ENCODE measurements at regions not wholly inside any gene's neighbourhood (a gene's known extent, or its start where the extent isn't known, plus 50 kb on each side); places are given as distances from the start of the nearest gene placed in this dataset.

DNA sequence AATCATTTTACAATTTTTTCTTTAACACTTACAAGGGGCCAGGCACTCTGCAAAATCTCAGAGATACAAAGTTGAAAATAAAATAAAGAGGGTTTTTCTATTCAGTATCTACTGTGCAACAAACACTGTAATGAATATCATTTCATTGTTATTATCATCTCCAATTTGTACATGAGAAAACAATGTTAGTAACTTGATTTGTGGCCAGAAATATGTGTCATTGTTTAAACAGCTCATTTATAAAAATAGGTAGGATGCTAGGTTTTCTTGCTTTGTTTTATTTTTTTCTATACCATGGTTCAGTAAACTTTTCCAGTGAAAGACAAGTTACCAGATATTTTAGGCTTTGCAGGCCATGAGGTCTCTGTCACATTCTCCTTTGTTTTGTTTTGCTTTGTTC lies 318.1 kb upstream of the UBE2E2 start:
- FAIRE-seq (no peak), DNase-seq (ENCODE audit: low spot score) (no peak), ATAC-seq (no peak)
- in situ Hi-C loops (cut with HindIII; ENCODE audit: extremely low pct_ligation_motif_present, low pct_unique_long_range_greater_than_20kb): no loop called here
- Histone ChIP-seq H3K79me2 (ENCODE audit: insufficient read depth, low read length) (no peaks in the 10 kb centered on the region), H3K36me3 (replicated peaks in 1 of 2; ENCODE audit: control insufficient read depth in 1 of 2, insufficient read depth in 2 of 2, low read length in 2 of 2) (no peaks in the 10 kb centered on the region), H3K27ac (ENCODE audit: extremely low read length, insufficient read depth, low read length) (no peak overlapping the region), H3K4me3 (replicated peaks in 1 of 3; ENCODE audit: insufficient read depth in 1 of 3, low read depth in 2 of 3, low read length in 3 of 3) (no peak overlapping the region), H3K4me2 (ENCODE audit: low read depth, low read length) (no peak overlapping the region), H2AFZ (ENCODE audit: low read length) (no peak overlapping the region), H4K20me1 (ENCODE audit: insufficient read depth, low read length) (no peaks in the 10 kb centered on the region), H3K4me1 (ENCODE audit: insufficient read depth, low read length) (no peaks in the 10 kb centered on the region), H3K27me3 (ENCODE audit: control insufficient read depth in 1 of 2, insufficient read depth in 2 of 2, low read length in 2 of 2) (no peaks in the 10 kb centered on the region), H3K9ac (ENCODE audit: insufficient read depth, low read depth, low read length) (no peak overlapping the region), H3K9me3 (ENCODE audit: low read length) (no peaks in the 10 kb centered on the region)
- TF ChIP-seq SATB2 (CRISPR knock-in tag; IDR thresholded peaks at IDR 0.05) (no peak), PCBP1 (IDR thresholded peaks at IDR 0.05; ENCODE audit: borderline replicate concordance, low read depth, low read length) (no peak), ZNF644 (CRISPR knock-in tag; IDR thresholded peaks at IDR 0.05; ENCODE audit: low read depth) (no peak), HES4 (CRISPR knock-in tag; IDR thresholded peaks at IDR 0.05; ENCODE audit: borderline replicate concordance) (no peak), NFE2L2 (IDR thresholded peaks at IDR 0.05; ENCODE audit: low read length) (no peak), EED (CRISPR knock-in tag; IDR thresholded peaks at IDR 0.05) (no peak), ZNF451 (CRISPR knock-in tag; IDR thresholded peaks at IDR 0.05) (no peak), ZNF121 (CRISPR knock-in tag; IDR thresholded peaks at IDR 0.05) (no peak), ZNF354B (CRISPR knock-in tag; IDR thresholded peaks at IDR 0.05) (no peak), HNF4A (CRISPR knock-in tag; IDR thresholded peaks at IDR 0.05) (no peak), NCOA2 (CRISPR knock-in tag; IDR thresholded peaks at IDR 0.05) (no peak), ZNF143 (CRISPR knock-in tag; IDR thresholded peaks at IDR 0.05) (no peak)
- TF ChIP-seq, protein P1, sequence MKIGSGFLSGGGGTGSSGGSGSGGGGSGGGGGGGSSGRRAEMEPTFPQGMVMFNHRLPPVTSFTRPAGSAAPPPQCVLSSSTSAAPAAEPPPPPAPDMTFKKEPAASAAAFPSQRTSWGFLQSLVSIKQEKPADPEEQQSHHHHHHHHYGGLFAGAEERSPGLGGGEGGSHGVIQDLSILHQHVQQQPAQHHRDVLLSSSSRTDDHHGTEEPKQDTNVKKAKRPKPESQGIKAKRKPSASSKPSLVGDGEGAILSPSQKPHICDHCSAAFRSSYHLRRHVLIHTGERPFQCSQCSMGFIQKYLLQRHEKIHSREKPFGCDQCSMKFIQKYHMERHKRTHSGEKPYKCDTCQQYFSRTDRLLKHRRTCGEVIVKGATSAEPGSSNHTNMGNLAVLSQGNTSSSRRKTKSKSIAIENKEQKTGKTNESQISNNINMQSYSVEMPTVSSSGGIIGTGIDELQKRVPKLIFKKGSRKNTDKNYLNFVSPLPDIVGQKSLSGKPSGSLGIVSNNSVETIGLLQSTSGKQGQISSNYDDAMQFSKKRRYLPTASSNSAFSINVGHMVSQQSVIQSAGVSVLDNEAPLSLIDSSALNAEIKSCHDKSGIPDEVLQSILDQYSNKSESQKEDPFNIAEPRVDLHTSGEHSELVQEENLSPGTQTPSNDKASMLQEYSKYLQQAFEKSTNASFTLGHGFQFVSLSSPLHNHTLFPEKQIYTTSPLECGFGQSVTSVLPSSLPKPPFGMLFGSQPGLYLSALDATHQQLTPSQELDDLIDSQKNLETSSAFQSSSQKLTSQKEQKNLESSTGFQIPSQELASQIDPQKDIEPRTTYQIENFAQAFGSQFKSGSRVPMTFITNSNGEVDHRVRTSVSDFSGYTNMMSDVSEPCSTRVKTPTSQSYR (CRISPR knock-in tag; IDR thresholded peaks at IDR 0.05; ENCODE audit: borderline replicate concordance): no peak
- TF ChIP-seq, protein P2, sequence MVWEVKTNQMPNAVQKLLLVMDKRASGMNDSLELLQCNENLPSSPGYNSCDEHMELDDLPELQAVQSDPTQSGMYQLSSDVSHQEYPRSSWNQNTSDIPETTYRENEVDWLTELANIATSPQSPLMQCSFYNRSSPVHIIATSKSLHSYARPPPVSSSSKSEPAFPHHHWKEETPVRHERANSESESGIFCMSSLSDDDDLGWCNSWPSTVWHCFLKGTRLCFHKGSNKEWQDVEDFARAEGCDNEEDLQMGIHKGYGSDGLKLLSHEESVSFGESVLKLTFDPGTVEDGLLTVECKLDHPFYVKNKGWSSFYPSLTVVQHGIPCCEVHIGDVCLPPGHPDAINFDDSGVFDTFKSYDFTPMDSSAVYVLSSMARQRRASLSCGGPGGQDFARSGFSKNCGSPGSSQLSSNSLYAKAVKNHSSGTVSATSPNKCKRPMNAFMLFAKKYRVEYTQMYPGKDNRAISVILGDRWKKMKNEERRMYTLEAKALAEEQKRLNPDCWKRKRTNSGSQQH (CRISPR knock-in tag; IDR thresholded peaks at IDR 0.05; ENCODE audit: low read depth): no peak
- CTCF ChIA-PET (ENCODE audit: low intra/inter-chr PET ratio, low total read pairs): no interaction called here
- BruUV-seq (replicated peaks): no TSS peak
- POLR2A ChIA-PET: no interaction called here
- intact Hi-C loops (cut with micrococcal nuclease; ENCODE audit: unreplicated experiment): no loop called here

All from HepG2 (cell line).